Mesendoderm (in vitro differentiated cells): ENCODE measurements at regions not wholly inside any gene's neighbourhood (a gene's known extent, or its start where the extent isn't known, plus 50 kb on each side); places are given as distances from the start of the nearest gene placed in this dataset.
A peak's percentile ranks its signal among the peaks of the same experiment; 100 is the strongest.

Source experiments
- DNase-seq: peaks from one replicate; pipeline ENCODE4 v3.0.0; 2013
- H2AK5ac ChIP-seq: 2 replicates; pipeline ENCODE4 v1.6.1; 2013; ENCODE audit warnings: low read length, inconsistent platforms
- H2BK120ac ChIP-seq: 2 replicates; pipeline ENCODE4 v1.6.1; 2013; ENCODE audit warnings: low read depth, mild to moderate bottlenecking, low read length, moderate library complexity, mixed read lengths
- H2BK15ac ChIP-seq: replicated peaks from 2 replicates; pipeline ENCODE4 v1.6.1; 2013; ENCODE audit warnings: low read depth, mild to moderate bottlenecking, moderate library complexity
- H2BK5ac ChIP-seq: 2 replicates; pipeline ENCODE4 v1.6.1; 2013; ENCODE audit warnings: low read length, inconsistent platforms
- H3K18ac ChIP-seq: 2 replicates; pipeline ENCODE4 v1.6.1; 2013; ENCODE audit warnings: mild to moderate bottlenecking, low read length, mixed read lengths
- H3K23ac ChIP-seq: one replicate; pipeline ENCODE4 v1.6.1; 2013; ENCODE audit warnings: low read length
- H3K27ac ChIP-seq: 2 replicates; pipeline ENCODE4 v1.5.1; 2013; ENCODE audit warnings: low read depth, mild to moderate bottlenecking, inconsistent platforms, low read length, moderate library complexity
- H3K27me3 ChIP-seq: 2 replicates; pipeline ENCODE4 v1.6.1; 2013; ENCODE audit warnings: low read length, control low read depth, mild to moderate bottlenecking, inconsistent platforms; ENCODE audit not compliant: insufficient read depth, poor library complexity
- H3K36me3 ChIP-seq: 2 replicates; pipeline ENCODE4 v1.6.1; 2013; ENCODE audit warnings: low read length, inconsistent platforms; ENCODE audit not compliant: control insufficient read depth, insufficient read depth
- H3K4ac ChIP-seq: one replicate; pipeline ENCODE4 v1.6.1; 2013; ENCODE audit warnings: low read depth, mild to moderate bottlenecking, low read length, moderate library complexity
- H3K4me1 ChIP-seq: 2 replicates; pipeline ENCODE4 v1.6.1; 2013; ENCODE audit warnings: low read depth, low read length, inconsistent platforms; ENCODE audit not compliant: control insufficient read depth
- H3K4me2 ChIP-seq: 2 replicates; pipeline ENCODE4 v1.6.1; 2013; ENCODE audit warnings: low read length
- H3K4me3 ChIP-seq: 2 replicates; pipeline ENCODE4 v1.5.1; 2013; ENCODE audit warnings: mild to moderate bottlenecking, low read length
- H3K56ac ChIP-seq: one replicate; pipeline ENCODE4 v1.6.1; 2013; ENCODE audit warnings: low read length
- H3K79me1 ChIP-seq: 2 replicates; pipeline ENCODE4 v1.6.1; 2013; ENCODE audit warnings: low read length, inconsistent platforms
- H3K79me2 ChIP-seq: 2 replicates; pipeline ENCODE4 v1.6.1; 2013; ENCODE audit warnings: mild to moderate bottlenecking, low read length; ENCODE audit not compliant: control insufficient read depth, insufficient read depth
- H3K9ac ChIP-seq: 2 replicates; pipeline ENCODE4 v1.6.1; 2013; ENCODE audit warnings: low read length, inconsistent platforms
- H4K5ac ChIP-seq: one replicate; pipeline ENCODE4 v1.6.1; 2013; ENCODE audit warnings: low read length
- H4K8ac ChIP-seq: one replicate; pipeline ENCODE4 v1.6.1; 2013; ENCODE audit warnings: low read depth, mild to moderate bottlenecking, control low read depth, low read length, moderate library complexity
- WGBS: extraction: QIAGEN DNeasy Blood & Tissue Kit; methylation state at CpG from one replicate; pipeline ENCODE4 v1.1.7; 2013; ENCODE audit warnings: low lambda C conversion rate, missing lambda C conversion rate; ENCODE audit not compliant: insufficient coverage; ENCODE audit errors: extremely low coverage; 5-methylcytosine and 5-hydroxymethylcytosine counted together

GRCh38 chr16:73356401-73357079 lies 308.6 kb upstream of the ZFHX3 start:
- no CpG with 5 or more reads among the region's 13 CpGs for WGBS
- H3K4ac ChIP-seq, result no peak overlapping the region
- no peak overlapping the region for H3K9ac ChIP-seq
- H2BK5ac ChIP-seq, result no peak overlapping the region
- H3K4me1 ChIP-seq, result no peaks in the 10 kb centered on the region
- H4K5ac ChIP-seq, result no peak overlapping the region
- peak; percentile 8 for DNase-seq
- no peak overlapping the region for H2AK5ac ChIP-seq
- no peak overlapping the region for H3K18ac ChIP-seq
- H3K23ac ChIP-seq, result no peak overlapping the region
- no peak overlapping the region for H3K4me3 ChIP-seq
- H3K27me3 ChIP-seq, result no peaks in the 10 kb centered on the region
- no peaks in the 10 kb centered on the region for H3K79me1 ChIP-seq
- H3K79me2 ChIP-seq, result no peaks in the 10 kb centered on the region
- no peaks in the 10 kb centered on the region for H3K36me3 ChIP-seq
- no peak overlapping the region for H3K4me2 ChIP-seq
- no peak overlapping the region for H3K27ac ChIP-seq
- H2BK120ac ChIP-seq, result no peak overlapping the region
- H2BK15ac ChIP-seq, result no peak overlapping the region
- H3K56ac ChIP-seq, result no peak overlapping the region
- no peak overlapping the region for H4K8ac ChIP-seq

- H4K5ac ChIP-seq, result no peak overlapping the region
- no peak for DNase-seq
- H2BK120ac ChIP-seq, result no peak overlapping the region
- no peak overlapping the region for H2AK5ac ChIP-seq
- H3K4me1 ChIP-seq, result no peaks in the 10 kb centered on the region
- no peak overlapping the region for H4K8ac ChIP-seq
- H2BK5ac ChIP-seq, result no peak overlapping the region
- no peak overlapping the region for H3K18ac ChIP-seq
- no peak overlapping the region for H3K4me3 ChIP-seq
- no peak overlapping the region for H3K9ac ChIP-seq
- H3K79me2 ChIP-seq, result no peaks in the 10 kb centered on the region
- no peaks in the 10 kb centered on the region for H3K27me3 ChIP-seq
- no peaks in the 10 kb centered on the region for H3K36me3 ChIP-seq
- H3K4ac ChIP-seq, result no peak overlapping the region
- H3K4me2 ChIP-seq, result no peak overlapping the region
- H3K79me1 ChIP-seq, result no peaks in the 10 kb centered on the region
- H2BK15ac ChIP-seq, result no peak overlapping the region
- no peak overlapping the region for H3K27ac ChIP-seq
- WGBS, result no CpG with 5 or more reads among the region's 10 CpGs
- no peak overlapping the region for H3K56ac ChIP-seq
- no peak overlapping the region for H3K23ac ChIP-seq
Measured at GRCh38 chr16:73355981-73356380, 308.1 kb upstream of the ZFHX3 start.

DNA sequence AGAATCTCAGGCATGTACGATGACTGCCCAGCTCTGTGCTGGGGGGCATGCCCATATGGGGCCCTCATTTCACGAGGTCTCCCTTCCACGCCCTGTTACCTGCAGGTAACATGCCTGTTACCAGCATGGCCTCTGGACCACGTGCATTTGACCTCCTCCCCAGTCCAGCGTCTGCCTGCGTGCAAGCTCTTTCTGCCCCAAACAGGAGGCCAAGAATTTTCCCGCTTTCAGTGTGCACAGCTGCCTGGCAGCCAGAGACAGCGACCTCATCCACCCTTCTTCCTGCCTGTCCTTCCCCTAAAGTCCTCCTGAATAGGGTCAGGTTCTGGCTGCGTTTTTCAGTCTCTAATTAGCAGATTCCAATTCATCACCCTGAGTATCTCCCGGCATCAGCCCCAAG lies 306.5 kb upstream of the ZFHX3 start:
- Histone ChIP-seq H2BK5ac (no peak overlapping the region), H3K79me1 (no peaks in the 10 kb centered on the region), H2BK120ac (no peak overlapping the region), H2AK5ac (no peak overlapping the region), H3K79me2 (no peaks in the 10 kb centered on the region), H3K4me3 (no peak overlapping the region), H2BK15ac (no peak overlapping the region), H3K9ac (no peak overlapping the region), H3K27me3 (no peaks in the 10 kb centered on the region), H4K5ac (no peak overlapping the region), H3K56ac (no peak overlapping the region), H3K27ac (no peak overlapping the region), H3K36me3 (no peaks in the 10 kb centered on the region), H4K8ac (no peak overlapping the region), H3K23ac (no peak overlapping the region), H3K4ac (no peak overlapping the region), H3K18ac (no peak overlapping the region), H3K4me2 (no peak overlapping the region), H3K4me1 (peaks cover 3% of the 10 kb centered on the region)
- WGBS, result no CpG with 5 or more reads among the region's 10 CpGs
- DNase-seq, result no peak

DNA sequence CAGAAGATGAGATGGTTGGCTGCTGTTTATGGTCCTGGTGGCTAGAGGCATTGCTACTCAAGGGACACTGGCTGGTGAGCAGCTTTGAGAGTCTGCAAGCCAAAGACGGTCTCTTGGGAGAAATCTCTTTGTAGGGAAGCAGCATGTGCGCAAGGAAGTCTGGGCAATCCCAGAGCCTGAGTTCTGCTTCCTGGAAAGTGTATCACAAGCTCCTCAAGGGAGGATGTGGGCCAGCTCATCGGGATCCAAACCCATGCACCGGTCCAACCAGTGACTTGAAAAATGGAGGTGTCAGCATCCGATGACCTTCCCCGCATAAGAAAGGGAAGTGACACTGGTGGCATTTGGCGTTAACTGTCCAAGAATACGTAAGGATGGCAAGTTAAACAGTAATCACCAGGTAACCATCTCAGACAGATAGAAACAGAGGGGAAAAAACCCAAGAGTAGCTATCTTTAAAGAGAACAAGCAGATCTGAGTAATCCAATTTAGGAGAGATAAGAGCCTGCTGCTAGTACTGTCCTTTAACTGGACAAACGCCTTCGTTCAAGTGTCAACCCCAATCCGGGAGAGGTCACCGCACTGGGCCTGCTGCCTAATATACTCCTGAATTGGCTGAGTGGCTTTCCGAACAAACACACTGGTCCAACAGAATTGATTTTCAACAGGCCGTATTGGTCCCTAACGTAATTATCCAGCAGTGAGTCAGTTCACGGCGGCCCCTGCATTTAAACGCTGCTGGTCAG lies 303.0 kb upstream of the ZFHX3 start:
- no peak overlapping the region for H3K23ac ChIP-seq
- H2BK15ac ChIP-seq, result no peak overlapping the region
- H3K9ac ChIP-seq, result no peak overlapping the region
- H3K4ac ChIP-seq, result no peak overlapping the region
- H4K5ac ChIP-seq, result no peak overlapping the region
- H3K36me3 ChIP-seq, result no peaks in the 10 kb centered on the region
- no CpG with 5 or more reads among the region's 18 CpGs for WGBS
- no peak overlapping the region for H3K18ac ChIP-seq
- H2AK5ac ChIP-seq, result no peak overlapping the region
- no peak overlapping the region for H3K27ac ChIP-seq
- H3K4me1 ChIP-seq, result peaks cover 3% of the 10 kb centered on the region
- H3K79me1 ChIP-seq, result no peaks in the 10 kb centered on the region
- peak; percentile 46 for DNase-seq
- no peak overlapping the region for H2BK120ac ChIP-seq
- no peak overlapping the region for H3K56ac ChIP-seq
- no peak overlapping the region for H4K8ac ChIP-seq
- H2BK5ac ChIP-seq, result no peak overlapping the region
- no peaks in the 10 kb centered on the region for H3K27me3 ChIP-seq
- H3K79me2 ChIP-seq, result no peaks in the 10 kb centered on the region
- H3K4me2 ChIP-seq, result no peak overlapping the region
- H3K4me3 ChIP-seq, result no peak overlapping the region

DNA sequence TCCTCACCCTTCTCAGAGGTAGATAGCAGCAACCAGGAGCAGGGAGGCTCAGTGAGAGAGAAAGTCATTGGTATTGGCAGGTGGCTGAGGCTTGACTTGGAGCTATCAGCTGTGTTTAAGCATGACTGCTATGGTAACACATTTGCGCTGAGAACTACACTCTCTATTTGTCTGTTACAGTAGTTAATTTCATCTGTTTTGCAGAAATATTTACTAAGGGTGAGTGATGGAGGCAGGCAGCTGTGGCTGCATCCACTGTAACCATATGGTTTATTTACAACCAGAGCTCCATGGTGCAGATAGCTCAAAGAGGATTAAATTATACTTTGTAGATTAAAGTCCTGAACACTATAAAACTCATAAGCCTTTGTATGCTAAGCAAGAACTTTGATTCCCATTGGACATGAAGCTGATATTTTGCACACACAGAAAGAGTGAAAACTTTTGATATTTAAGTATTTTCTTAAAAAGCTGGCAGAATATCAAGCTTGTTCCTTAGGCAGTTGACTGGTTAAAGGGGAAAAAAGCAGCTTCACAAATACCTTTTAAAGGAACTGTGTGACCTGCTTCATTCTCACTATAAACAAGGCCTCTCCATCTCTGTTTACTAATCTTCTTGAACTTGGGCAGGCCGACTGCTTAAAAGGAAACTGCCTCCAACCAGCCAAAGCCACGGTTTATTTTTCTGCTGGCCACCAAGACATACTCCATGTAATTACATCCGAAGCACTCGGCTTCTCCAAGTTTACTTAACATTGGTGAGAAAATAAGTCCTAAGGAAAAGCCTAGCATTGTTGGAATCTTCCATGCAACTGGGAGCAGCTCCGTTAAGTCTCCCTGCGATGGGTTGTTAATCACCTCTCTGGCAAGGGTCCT lies 299.8 kb upstream of the ZFHX3 start:
- Histone ChIP-seq H3K27me3 (no peaks in the 10 kb centered on the region), H2AK5ac (no peak overlapping the region), H3K18ac (no peak overlapping the region), H2BK5ac (no peak overlapping the region), H3K4ac (no peak overlapping the region), H2BK120ac (no peak overlapping the region), H3K9ac (no peak overlapping the region), H3K27ac (no peak overlapping the region), H2BK15ac (no peak overlapping the region), H3K4me3 (no peak overlapping the region), H3K4me2 (no peak overlapping the region), H4K5ac (no peak overlapping the region), H3K36me3 (no peaks in the 10 kb centered on the region), H3K23ac (no peak overlapping the region), H3K56ac (no peak overlapping the region), H3K79me2 (no peaks in the 10 kb centered on the region), H3K4me1 (peaks cover 3% of the 10 kb centered on the region), H3K79me1 (no peaks in the 10 kb centered on the region), H4K8ac (no peak overlapping the region)
- no peak for DNase-seq
- WGBS, result no CpG with 5 or more reads among the region's 7 CpGs
